ENCODE measurements at regions not wholly inside any gene's neighbourhood (a gene's known extent, or its start where the extent isn't known, plus 50 kb on each side); places are given as distances from the start of the nearest gene placed in this dataset.

- DNase-seq (ENCODE audit: low read depth): no peak
These were observed 51.0 kb upstream of the VEGFC start for GRCh38 chr4:176843710-176844109.

- DNase-seq (ENCODE audit: low read depth): no peak
These were observed 51.7 kb upstream of the VEGFC start for GRCh38 chr4:176844448-176844847.

DNA sequence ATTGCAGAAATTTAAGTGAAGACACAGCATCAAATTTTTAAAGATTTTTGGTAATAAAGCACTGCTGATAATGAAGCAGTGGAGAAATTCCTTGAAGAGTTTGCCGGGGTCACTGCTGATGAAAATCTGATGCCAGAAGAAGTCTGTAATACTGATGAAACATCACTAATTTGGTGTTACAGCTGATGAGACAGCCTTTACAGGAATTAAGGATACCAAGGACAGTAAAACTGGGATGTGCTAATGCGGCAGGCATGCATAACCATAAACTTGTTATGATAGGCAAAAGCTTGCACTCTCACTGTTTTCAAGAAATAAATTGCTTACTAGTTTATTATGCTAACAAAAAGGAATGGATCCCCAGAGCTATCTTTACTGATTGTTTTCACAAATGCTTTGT, 52.9 kb upstream of the VEGFC start:
- DNase-seq (ENCODE audit: low read depth): no peak

DNA sequence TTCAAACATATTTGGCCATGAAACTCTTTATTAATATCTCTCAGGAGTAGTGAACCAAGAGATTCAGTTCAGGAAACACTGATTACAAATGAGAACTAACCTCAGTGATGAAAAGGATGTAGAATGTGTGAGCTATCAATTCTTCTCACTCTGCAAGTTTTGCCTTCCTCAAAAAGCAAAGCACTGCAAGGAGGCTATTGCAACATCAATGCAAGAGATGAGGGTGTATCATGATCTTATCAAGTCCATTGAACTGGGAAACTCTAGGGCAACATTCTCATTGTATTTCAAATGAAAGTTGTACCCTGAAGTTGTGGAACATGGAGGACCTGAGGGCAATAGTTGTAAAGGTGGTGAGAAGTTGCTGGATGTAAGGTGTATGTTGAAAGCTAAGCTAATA, 56.4 kb upstream of the VEGFC start:
- no peak for DNase-seq (ENCODE audit: low read depth)

DNA sequence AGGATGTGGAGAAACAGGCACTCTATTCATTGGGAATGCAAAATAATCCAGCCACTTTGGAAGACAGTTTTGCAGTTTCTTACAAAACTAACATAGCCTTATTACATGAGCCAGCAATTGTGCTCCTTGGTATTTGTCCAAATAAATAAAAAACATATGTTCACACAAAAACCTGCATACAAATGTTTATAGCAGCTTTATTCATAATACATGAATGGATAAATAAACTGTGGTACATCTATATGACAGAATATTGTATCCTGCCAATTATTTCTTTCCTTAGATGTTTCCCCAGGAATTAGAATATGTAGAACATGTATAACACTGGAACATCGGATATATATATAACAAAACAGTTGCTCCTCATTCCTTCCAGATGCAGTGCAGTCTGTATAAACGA, 57.7 kb upstream of the VEGFC start:
- no peak for DNase-seq (ENCODE audit: low read depth)

DNA sequence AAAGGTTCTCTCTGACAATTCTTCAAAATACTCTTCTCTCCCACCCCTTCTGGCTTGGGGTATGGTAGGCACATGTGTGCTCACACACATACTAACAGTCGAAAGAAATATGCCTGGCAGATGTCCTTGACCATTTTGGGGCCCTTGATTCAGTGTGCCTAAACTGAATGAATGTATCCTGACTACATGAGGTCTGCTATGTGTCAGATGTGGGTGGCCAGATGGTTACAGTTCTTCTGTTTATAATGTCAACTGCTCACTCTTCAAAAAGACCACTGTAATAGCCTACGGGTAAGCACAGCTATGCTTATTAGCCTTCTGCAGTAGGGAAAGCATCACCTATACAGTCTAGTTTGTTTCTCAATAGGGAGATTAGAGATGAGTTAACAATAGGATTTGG, 63.7 kb upstream of the VEGFC start:
- no peak for DNase-seq (ENCODE audit: low read depth)

DNA sequence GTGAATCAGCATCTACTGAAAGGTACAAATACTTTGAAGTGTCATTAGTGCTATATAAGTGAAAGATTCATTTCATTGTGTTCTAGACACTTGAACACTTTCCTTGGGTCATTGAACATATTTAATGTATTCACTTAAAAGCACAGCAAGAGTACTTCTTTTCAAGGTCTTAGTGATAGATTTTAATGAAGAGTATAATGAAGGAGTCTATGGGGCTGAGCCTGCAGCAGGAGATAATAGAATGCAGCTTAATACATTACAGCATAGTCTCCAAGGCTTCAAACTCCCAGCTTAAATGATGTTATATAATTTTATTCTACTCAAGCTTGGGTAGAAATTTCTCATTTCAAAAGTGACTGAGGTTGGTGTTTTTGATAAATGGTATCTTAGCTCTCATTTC, 66.1 kb upstream of the VEGFC start:
- DNase-seq (ENCODE audit: low read depth): no peak

DNA sequence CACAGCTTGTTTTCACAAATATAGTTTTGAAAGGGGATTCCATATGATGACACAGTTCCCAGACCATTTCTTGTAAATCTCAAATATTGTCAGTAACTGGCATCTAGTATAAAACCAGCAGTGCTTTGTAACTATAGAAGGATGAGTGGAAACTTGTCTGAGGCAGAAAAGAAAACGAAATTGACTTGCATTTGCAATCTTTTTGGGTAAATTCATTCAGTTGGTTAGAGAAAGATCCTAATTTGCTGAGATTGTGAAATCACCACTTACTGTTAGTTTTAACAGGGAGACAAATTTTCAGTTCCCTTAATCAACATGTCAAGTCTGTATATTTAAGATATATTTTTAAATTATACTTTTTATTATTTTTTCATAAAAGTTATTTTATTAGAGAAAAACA, 71.5 kb upstream of the VEGFC start:
- DNase-seq (ENCODE audit: low read depth): no peak

GRCh38 chr4:176868676-176869075, 76.0 kb upstream of the VEGFC start:
- DNase-seq (ENCODE audit: low read depth): no peak

DNA sequence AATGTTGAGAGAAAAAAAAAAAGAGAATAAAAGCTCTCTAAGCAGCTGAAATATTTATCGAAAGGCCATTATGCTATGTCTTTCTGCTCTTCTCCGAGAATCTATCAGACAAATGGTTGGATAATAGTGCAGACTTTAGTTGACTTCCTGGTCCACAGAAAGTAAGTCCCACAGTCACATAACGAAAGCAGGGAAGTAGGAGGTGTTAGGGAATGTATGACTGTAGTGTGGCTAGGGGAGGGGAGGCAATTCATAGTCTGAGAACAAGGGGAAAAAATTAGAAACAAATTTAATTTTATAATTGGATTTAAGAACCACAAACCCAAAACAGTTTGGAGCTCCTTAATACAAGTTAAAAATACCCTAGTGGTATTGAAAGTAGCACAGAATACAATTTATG, 79.7 kb upstream of the VEGFC start:
- no peak for DNase-seq (ENCODE audit: low read depth)

DNA sequence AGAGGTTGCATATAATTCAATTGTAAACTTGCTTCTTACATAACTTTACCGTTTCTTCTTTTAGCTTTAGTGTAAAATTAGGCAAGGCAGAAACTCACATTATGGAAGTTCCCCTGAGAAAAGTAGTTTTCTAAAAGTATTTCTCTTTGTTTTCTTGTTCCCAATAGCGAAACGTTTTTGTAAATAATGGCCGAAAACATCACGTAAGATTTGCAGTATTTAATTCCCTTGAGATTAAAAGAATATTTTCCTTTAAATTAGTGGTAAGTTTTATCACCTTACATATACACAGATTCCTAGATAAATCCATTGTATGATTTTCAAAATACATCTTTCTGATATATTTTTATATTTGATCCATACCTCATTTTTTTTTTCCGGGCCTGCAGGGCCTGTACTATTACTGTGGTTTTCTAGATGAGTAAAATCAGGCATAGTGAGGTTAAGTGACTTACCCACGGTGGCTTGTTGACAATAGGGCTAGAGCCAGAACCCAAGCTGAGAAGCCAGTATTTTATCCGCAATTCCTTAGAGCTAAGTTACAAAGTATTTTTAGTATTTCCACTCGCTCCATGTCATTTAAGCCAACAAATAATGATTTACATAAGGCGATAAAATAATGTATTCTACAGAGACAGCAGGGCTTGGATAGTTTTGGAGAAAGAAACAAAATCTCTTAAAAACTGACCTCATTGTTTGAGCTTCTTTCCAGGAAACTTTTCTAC, 82.2 kb upstream of the VEGFC start:
- DNase-seq (ENCODE audit: low read depth): no peak

DNA sequence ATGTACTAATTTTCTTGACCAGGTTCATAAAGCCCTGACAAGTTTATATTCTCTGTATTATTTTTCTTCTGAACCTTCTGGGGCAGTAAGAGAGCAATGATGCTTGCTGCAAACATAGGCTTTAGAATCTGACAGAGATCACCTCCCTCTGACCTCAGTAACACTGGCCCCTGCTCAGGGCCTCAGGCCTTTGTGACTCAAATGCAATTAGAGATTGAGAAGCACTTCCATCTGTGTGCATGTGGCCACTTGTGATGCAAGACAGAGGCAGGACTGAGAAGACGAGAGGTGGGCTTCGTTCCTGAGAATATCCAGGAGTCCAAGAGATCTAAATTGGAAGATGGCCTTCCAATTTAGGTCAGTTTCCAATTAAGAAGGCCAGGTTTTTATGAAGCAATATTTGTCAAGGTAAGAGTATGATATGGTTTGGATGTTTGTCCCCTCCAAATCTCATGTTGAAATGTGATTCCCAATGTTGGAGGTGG, 82.8 kb upstream of the VEGFC start:
- DNase-seq (ENCODE audit: low read depth): no peak

- no peak for DNase-seq (ENCODE audit: low read depth)
These were observed 86.8 kb upstream of the VEGFC start for GRCh38 chr4:176879380-176880116.

DNA sequence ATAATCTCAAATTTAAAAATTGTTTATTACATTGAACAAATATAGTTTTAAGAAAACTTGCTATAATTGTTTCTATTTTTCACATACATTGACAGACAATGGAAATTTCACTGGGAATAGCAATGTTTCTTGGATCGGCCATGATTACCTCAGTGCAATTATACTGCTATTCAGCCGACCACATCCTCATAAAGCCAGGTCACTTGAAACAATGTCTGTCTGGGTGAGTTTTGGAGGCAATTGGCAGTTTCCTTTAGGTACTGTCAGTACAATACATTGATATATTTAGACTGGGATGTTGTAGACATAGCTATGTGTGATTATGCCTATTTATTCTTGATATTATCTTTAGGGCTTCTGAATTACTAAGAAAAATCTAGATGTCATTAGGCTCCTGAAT, 89.5 kb upstream of the VEGFC start:
- no peak for DNase-seq (ENCODE audit: low read depth)

- no peak for DNase-seq (ENCODE audit: low read depth)
These were observed 90.4 kb upstream of the VEGFC start for GRCh38 chr4:176883108-176883550.

- DNase-seq (ENCODE audit: low read depth): no peak
These were observed 91.1 kb upstream of the VEGFC start for GRCh38 chr4:176883681-176884418.

DNA sequence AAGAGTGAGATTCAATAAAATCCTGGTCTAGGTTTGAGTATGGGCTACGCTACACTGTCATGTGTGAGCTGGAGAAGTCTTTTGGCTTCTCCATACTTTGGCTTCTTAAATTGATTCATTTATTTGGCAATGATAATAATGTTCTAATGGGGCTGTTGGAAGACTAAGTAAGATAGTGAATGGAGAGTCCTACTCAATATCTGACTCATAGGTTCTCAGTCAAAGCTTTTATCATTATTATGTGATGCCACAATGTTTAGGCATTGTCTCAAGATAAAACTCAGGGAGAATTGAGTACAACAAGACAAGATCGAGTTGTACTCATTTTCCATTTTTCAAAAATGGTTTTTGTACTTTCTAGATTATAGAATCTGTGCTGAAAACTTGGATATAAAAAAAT, 92.5 kb upstream of the VEGFC start:
- no peak for DNase-seq (ENCODE audit: low read depth)

DNA sequence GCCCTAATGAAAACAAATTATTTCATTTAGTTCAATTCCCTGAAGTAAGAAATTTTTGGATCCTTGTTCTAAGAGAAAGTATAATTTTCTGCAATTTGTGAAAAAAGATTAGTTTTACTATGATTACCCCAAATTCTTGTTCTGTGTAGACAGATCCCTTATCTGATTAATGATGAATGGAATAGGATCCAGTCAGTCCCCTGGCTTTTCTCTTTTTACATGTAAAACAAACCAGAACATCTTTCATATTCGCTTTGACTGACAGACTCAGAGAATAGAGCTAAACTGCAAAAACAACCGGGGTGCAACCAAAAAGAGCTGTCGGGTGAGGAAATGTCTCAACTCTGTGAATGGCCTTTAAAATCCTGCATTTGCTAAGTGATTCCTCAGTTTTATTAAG, 93.4 kb upstream of the VEGFC start:
- DNase-seq (ENCODE audit: low read depth): no peak

- DNase-seq (ENCODE audit: low read depth): no peak
These were observed 97.1 kb upstream of the VEGFC start for GRCh38 chr4:176889776-176890175.

GRCh38 chr4:176894498-176894897, 101.8 kb upstream of the VEGFC start:
- DNase-seq (ENCODE audit: low read depth): no peak

- no peak for DNase-seq (ENCODE audit: low read depth)
These were observed 103.5 kb upstream of the VEGFC start for GRCh38 chr4:176896211-176896610.

- DNase-seq (ENCODE audit: low read depth): no peak
These were observed 104.5 kb upstream of the VEGFC start for GRCh38 chr4:176897226-176897625.

GRCh38 chr4:176898791-176899190, 106.1 kb upstream of the VEGFC start:
- no peak for DNase-seq (ENCODE audit: low read depth)

Data from T-helper 22 cell (primary cell).